Right lobe of liver (tissue), 4 donors: ENCODE measurements at regions not wholly inside any gene's neighbourhood (a gene's known extent, or its start where the extent isn't known, plus 50 kb on each side); places are given as distances from the start of the nearest gene placed in this dataset.

Experiments used
- CTCF ChIP-seq, 4 donors: fragments of 200-600 bp in 3 of 4; fragments of 450-650 bp in 1 of 4; IDR thresholded peaks; one replicate each; pipeline versions ENCODE4 v1.5.1 to v1.8.0; 2016 to 2022; ENCODE audit warnings: antibody characterized with exemption in 4 of 4, mild to moderate bottlenecking in 2 of 4
- POLR2A ChIP-seq: fragments of 450-650 bp; IDR thresholded peaks from one replicate; pipeline ENCODE4 v1.6.1; 2017; ENCODE audit warnings: antibody characterized with exemption, mild to moderate bottlenecking
- donor health status: DM: no; HTN: no; CAD: no.
- donor health status: DM: no; HTN: no; CAD: no.
- donor health status: DM: no; HTN: yes; CAD: no.

- TF ChIP-seq CTCF (IDR thresholded peaks at IDR 0.05) (no peak), POLR2A (no peak)
These were observed 167.6 kb upstream of the TUSC1 start for GRCh38 chr9:25845867-25846266.
